ENCODE measurements at regions not wholly inside any gene's neighbourhood (a gene's known extent, or its start where the extent isn't known, plus 50 kb on each side); places are given as distances from the start of the nearest gene placed in this dataset.
"Not testable (repeated sequence)": the region's sequence is repeated elsewhere in the genome, so short reads cannot be mapped to it uniquely, and the experiment has no call there.

DNA sequence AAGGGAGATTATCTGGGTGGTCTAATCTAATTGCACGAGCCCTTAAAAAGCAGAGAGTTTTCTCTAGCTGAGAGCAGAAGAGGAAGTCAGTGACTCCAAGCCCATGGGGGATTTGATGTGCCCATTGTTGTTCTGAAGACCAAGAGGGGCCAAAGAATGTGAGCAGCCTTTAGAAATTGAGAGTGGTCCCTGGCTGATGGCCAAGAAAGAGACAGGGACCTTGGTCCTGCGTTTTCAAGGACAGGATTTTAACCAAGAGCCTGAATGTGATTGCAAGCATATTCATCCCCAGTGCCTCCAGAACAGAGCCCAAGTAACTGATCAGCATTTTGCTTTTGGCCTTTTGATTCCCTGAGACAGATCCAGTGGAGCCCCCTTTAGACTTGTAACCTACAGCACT lies 1353.9 kb downstream of the AACS start:
- Histone ChIP-seq H3K27me3 (ENCODE audit: low read depth) (no peaks in the 10 kb centered on the region), H3K4me1 (no peaks in the 10 kb centered on the region), H3K36me3 (replicated peaks) (no peaks in the 10 kb centered on the region), H3K4me3 (no peak overlapping the region), H3K9me3 (no peaks in the 10 kb centered on the region)
- in situ Hi-C loops (cut with MboI; ENCODE audit: low sequenced_read_pairs) = no loop called here
- no peak for DNase-seq (ENCODE audit: low spot score in 2 of 2)

DNA sequence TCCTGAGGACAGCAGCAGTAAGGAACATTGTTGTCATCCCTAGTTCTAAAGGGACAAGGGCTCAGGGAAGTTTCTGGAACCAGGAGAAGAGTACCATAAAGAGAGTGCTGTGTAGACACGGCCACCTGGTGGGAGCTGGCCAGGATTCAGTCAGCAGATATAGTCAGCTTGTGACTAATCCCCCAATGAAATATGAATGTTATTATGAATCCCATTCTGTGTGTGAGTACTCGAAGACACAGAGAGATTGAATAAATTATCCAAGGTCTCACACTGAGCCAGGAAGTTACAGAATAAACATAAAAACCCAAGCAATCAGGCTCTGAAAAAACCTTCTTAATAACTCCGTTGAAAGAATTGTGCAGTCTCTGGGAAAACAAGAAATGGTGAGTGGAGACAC lies 1359.5 kb downstream of the AACS start:
- in situ Hi-C loops (cut with MboI; ENCODE audit: low sequenced_read_pairs) = no loop called here
- Histone ChIP-seq H3K27me3 (ENCODE audit: low read depth) (no peaks in the 10 kb centered on the region), H3K36me3 (replicated peaks) (no peaks in the 10 kb centered on the region), H3K9me3 (no peaks in the 10 kb centered on the region), H3K4me3 (no peak overlapping the region), H3K4me1 (no peaks in the 10 kb centered on the region)
- no peak for DNase-seq (ENCODE audit: low spot score in 2 of 2)

DNA sequence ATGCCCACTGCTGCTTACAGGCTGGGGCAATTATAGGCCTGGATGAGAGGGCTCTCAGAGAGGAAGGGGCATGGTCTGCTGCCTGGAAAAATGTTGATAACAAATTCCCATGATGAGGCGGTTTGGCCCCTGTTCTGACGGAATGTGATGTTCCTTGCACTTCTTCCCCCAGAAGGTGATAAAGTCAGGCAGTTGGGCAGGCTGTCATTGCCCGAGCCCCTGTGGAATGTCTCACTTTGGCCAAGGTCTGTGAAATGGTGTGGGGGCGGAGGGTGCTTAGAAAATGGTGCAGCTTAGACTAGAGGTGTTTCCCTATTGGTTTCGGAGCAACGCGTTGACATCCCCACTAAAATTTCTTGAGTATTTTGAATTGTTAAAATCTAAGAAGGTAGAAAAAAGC lies 1360.0 kb downstream of the AACS start:
- Histone ChIP-seq H3K27me3 (ENCODE audit: low read depth) (no peaks in the 10 kb centered on the region), H3K36me3 (replicated peaks) (no peaks in the 10 kb centered on the region), H3K9me3 (no peaks in the 10 kb centered on the region), H3K4me1 (no peaks in the 10 kb centered on the region), H3K4me3 (no peak overlapping the region)
- in situ Hi-C loops (cut with MboI; ENCODE audit: low sequenced_read_pairs) = no loop called here
- no peak for DNase-seq (ENCODE audit: low spot score in 2 of 2)

DNA sequence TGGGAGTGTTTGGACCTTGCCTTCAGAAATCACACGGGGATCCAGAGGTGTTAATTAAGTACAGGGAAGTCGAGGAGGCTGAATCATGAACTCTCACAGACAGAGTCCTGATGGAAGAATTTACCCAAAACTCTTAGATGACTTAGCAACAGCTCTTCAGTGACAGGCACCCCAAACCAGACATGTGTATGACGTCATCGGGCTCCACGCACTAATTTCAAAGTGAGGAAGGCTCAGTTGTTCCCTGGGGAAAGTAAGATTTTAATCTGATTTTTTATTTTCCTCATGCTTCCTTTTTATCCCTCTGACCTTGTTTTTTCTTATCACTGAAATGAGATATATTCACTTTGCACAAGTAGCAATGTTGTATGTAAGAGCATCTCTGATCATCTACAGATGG lies 1363.5 kb downstream of the AACS start:
- no peak for DNase-seq (ENCODE audit: low spot score in 2 of 2)
- no peaks in the 10 kb centered on the region; the same call in 1 of the 2 replicates for H3K9me3 ChIP-seq
- H3K27me3 ChIP-seq (ENCODE audit: low read depth) = no peaks in the 10 kb centered on the region
- H3K4me3 ChIP-seq = no peak overlapping the region
- H3K36me3 ChIP-seq (replicated peaks) = no peaks in the 10 kb centered on the region
- H3K4me1 ChIP-seq = no peaks in the 10 kb centered on the region
- in situ Hi-C loops (cut with MboI; ENCODE audit: low sequenced_read_pairs) = no loop called here

DNA sequence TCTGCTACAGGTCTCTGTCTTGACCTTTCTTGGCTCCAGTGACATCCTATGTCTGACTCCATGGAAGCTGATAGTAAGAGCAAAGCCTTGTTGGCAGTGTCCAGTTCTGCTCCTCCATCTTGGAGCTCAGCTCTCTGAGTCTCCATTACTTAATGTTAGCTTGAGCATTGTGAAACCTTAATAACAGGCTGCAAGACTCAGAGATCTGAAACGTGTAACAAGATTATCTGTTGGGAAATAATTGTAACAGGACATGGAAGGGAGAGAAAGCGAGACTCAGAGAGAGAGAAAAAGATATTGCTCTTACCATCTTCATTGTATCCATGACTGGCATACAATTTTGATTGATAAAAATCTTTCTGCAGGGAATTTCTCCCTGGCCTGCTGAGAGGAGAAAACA lies 1365.7 kb downstream of the AACS start:
- no peak overlapping the region for H3K4me3 ChIP-seq
- H3K36me3 ChIP-seq (replicated peaks) = no peaks in the 10 kb centered on the region
- H3K27me3 ChIP-seq (ENCODE audit: low read depth) = no peaks in the 10 kb centered on the region
- in situ Hi-C loops (cut with MboI; ENCODE audit: low sequenced_read_pairs) = no loop called here
- no peaks in the 10 kb centered on the region for H3K4me1 ChIP-seq
- no peaks in the 10 kb centered on the region; the same call in 1 of the 2 replicates for H3K9me3 ChIP-seq
- no peak for DNase-seq (ENCODE audit: low spot score in 2 of 2)

DNA sequence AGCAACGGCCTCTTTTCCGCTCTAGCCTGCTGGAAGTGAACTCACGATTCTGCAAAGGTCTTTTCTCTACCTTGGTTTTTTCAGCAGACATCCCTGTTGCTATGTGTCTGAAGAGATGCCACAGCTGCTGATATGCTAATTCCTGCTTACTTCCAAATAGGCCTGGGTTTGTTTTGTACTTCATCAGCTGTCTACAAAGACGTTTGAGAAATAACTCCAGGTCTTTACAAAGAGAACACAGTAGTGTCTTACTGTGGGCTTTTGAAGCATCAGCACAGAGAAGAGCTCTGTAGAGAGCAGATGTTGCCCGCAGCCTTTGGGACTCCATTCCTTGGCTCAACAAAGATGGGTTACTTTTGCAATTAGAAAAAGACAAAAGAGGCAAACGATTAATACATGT lies 1366.5 kb downstream of the AACS start:
- no peak for DNase-seq (ENCODE audit: low spot score in 2 of 2)
- Histone ChIP-seq H3K4me3 (no peak overlapping the region), H3K27me3 (ENCODE audit: low read depth) (no peaks in the 10 kb centered on the region), H3K4me1 (no peaks in the 10 kb centered on the region), H3K36me3 (replicated peaks) (no peaks in the 10 kb centered on the region), H3K9me3 (no peaks in the 10 kb centered on the region; the same call in 1 of the 2 replicates)
- in situ Hi-C loops (cut with MboI; ENCODE audit: low sequenced_read_pairs) = no loop called here

DNA sequence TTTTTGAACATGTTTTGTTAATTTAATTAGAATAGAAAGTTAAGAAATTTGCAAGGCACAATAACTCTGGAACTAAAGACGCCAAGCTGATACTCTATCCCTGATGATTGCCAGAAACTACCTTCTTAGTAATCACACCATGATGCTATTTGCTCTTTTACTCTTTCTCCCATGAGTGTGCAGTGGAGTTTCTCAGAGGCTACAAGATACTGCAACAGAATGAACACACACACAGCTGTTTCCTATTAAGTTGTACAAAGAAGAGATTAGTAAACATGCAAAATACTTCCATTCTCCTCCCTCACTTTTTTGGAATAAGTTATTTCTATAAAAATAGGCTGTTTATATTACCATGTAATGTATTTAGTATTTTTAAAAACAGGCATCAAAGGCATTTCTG lies 1367.5 kb downstream of the AACS start:
- H3K36me3 ChIP-seq (replicated peaks) = no peaks in the 10 kb centered on the region
- no peaks in the 10 kb centered on the region; the same call in 1 of the 2 replicates for H3K9me3 ChIP-seq
- H3K4me3 ChIP-seq = no peak overlapping the region
- H3K27me3 ChIP-seq (ENCODE audit: low read depth) = no peaks in the 10 kb centered on the region
- no peak for DNase-seq (ENCODE audit: low spot score in 2 of 2)
- no peaks in the 10 kb centered on the region for H3K4me1 ChIP-seq
- in situ Hi-C loops (cut with MboI; ENCODE audit: low sequenced_read_pairs) = no loop called here

DNA sequence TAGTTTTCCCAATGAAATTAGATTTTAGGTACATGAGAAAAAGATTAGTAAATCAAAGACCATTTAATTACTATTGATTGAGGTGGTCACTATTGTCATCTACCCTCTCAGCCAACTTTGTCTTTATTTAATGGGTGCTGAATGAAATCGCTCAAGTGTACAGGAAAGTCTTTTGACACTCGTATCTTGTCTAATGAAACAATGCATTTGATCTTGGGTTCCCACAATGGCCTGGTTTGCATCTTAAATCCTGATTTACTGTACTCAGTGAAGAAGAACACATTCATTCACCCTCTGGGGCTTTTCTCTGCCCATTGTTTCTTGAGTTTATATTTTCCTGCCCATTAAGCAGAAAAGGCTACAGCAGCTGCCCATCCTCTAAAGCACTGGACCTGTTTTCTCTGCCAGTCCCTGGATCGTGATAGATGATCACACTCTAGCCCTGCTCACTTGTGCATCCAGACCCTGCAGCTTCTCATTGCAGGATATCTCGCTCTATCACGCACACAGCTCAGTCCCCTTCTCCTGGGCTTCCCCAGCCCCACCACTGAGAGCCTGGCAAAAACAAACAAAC lies 1369.3 kb downstream of the AACS start:
- H3K4me1 ChIP-seq = no peaks in the 10 kb centered on the region

DNA sequence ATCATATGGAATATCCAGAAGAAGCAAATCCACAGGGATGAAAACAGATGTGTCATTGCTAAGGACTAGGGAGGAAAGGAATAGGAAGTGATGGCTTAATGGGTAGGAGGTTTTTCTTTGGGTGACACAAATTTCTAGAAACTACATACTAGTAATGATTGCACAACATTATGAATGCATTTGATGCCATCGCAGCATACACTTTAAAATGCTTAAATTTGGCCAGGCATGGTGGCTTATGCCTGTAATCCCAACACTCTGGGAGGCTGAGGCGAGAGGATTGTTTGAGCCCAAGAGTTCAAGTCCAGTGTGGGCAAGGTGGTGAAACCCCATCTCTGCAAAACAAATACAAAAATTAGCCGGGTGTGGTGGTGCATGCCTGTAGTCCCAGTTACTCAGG lies 1370.8 kb downstream of the AACS start:
- Histone ChIP-seq H3K9me3 (no peaks in the 10 kb centered on the region; the same call in 1 of the 2 replicates), H3K4me3 (no peak overlapping the region), H3K4me1 (no peaks in the 10 kb centered on the region), H3K36me3 (replicated peaks) (no peaks in the 10 kb centered on the region), H3K27me3 (ENCODE audit: low read depth) (no peaks in the 10 kb centered on the region)
- DNase-seq (ENCODE audit: low spot score in 2 of 2) = no peak
- in situ Hi-C loops (cut with MboI; ENCODE audit: low sequenced_read_pairs) = no loop called here

More for the DNA sequence above, 1369.3 kb downstream of the AACS start:
- Histone ChIP-seq H3K36me3 (replicated peaks) (no peaks in the 10 kb centered on the region), H3K27me3 (ENCODE audit: low read depth) (no peaks in the 10 kb centered on the region), H3K9me3 (no peaks in the 10 kb centered on the region; the same call in 1 of the 2 replicates), H3K4me3 (no peak overlapping the region)
- DNase-seq (ENCODE audit: low spot score in 2 of 2) = no peak
- in situ Hi-C loops (cut with MboI; ENCODE audit: low sequenced_read_pairs) = no loop called here

DNA sequence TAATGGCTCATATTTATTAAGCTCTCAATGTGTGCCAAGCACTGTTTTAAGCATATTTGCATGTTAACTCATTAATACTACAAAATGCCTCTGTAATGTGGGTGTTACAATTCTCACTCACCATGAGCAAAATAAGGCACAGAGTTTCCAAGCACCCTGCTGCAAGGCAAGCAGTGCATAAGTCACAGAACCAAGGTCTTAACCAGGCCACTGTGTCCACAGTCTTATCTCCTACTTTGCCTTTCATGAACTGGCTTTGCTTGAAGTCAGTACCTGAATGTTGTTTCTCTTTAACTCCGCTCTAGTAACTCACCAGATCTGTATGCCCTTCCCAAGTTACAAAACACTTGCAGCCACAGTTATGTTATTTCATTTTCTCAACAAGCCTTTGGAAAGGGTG lies 1372.7 kb downstream of the AACS start:
- DNase-seq (ENCODE audit: low spot score in 2 of 2) = no peak
- H3K4me3 ChIP-seq = no peak overlapping the region
- no peaks in the 10 kb centered on the region for H3K36me3 ChIP-seq (replicated peaks)
- H3K9me3 ChIP-seq = no peaks in the 10 kb centered on the region
- in situ Hi-C loops (cut with MboI; ENCODE audit: low sequenced_read_pairs) = no loop called here
- no peaks in the 10 kb centered on the region for H3K4me1 ChIP-seq
- H3K27me3 ChIP-seq (ENCODE audit: low read depth) = no peaks in the 10 kb centered on the region

DNA sequence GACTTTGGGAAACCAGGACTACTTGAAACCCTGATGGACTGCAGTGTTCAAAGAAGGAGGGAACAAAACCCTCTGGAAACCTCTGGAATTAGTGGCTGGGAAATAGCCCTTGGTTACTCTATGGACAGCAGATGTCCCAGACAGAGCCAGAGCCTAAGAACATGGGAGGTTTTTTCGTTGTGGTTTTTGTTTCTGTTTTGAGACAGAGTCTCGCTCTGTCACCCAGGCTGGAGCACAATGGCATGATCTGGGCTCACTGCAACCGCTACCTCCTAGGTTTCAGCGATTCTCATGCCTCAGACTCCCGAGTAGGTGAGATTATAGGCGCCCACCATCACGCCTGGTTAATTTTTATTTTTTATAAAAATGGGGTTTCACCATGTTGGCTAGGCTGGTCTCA lies 1378.7 kb downstream of the AACS start:
- Histone ChIP-seq H3K4me3 (no peak overlapping the region), H3K27me3 (ENCODE audit: low read depth) (no peaks in the 10 kb centered on the region), H3K9me3 (no peaks in the 10 kb centered on the region), H3K4me1 (no peaks in the 10 kb centered on the region), H3K36me3 (replicated peaks) (no peaks in the 10 kb centered on the region)
- in situ Hi-C loops (cut with MboI; ENCODE audit: low sequenced_read_pairs) = no loop called here
- no peak for DNase-seq (ENCODE audit: low spot score in 2 of 2)

DNA sequence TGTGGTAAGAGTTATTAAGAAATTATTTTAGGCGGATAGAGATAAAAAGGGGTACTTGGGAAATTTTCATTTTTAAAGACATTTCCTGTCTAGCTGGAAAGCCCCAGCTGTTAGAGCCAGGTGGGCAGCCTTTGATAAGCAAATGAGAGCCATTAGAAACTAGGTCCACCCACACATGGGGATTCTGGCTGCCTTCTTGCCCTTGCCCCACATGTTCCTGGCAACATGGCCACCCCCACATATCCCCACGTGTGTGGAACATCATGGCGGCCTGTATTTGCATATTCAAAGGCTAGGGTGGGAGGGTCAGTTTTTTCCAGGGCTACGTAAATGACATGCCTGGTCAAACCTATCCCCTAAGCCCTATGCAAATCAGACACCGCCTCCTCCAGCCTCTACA lies 1382.1 kb downstream of the AACS start:
- in situ Hi-C loops (cut with MboI; ENCODE audit: low sequenced_read_pairs) = no loop called here
- Histone ChIP-seq H3K9me3 (no peaks in the 10 kb centered on the region), H3K27me3 (ENCODE audit: low read depth) (no peaks in the 10 kb centered on the region)

DNA sequence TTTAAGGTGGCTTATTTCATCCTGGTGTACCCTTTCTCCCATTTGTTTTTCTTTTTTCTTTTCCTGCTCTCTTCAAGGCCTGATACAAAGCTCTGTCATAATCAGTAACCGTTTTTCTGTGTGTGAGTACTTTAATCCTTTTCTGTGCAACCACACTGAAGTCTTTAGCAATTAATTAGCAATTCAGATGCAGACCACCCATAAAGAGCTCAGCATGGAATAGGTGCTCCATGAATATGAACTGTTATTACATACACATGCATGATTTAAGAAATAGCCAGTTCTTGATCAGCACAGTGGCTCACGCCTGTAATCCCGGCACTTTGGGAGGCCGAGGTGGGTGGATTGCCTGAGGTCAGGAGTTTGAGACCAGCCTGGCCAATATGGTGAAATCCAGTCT lies 1386.6 kb downstream of the AACS start:
- Histone ChIP-seq H3K36me3 (replicated peaks) (no peaks in the 10 kb centered on the region), H3K9me3 (no peaks in the 10 kb centered on the region), H3K27me3 (ENCODE audit: low read depth) (no peaks in the 10 kb centered on the region)

More for the DNA sequence above, 1382.1 kb downstream of the AACS start:
- Histone ChIP-seq H3K4me1 (no peaks in the 10 kb centered on the region), H3K36me3 (replicated peaks) (no peaks in the 10 kb centered on the region), H3K4me3 (no peak overlapping the region)
- no peak for DNase-seq (ENCODE audit: low spot score in 2 of 2)

DNA sequence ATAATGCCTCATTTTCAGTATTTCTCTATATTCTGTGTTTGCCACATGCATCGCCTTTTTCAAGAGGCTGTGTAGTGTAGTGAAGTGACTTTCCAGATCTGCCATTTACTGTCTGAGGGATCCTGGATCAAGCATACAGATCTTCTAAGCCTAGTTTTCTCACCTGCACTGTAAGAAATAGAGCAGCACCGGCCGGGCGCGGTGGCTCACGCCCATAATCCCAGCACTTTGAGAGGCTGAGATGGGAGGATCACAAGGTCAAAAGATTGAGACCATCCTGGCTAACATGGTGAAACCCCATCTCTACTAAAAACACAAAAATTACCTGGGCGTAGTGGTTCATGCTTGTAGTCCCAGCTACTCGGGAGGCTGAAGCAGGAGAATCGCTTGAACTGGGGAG lies 1387.5 kb downstream of the AACS start:
- H3K36me3 ChIP-seq (replicated peaks); in situ Hi-C loops (cut with MboI; ENCODE audit: low sequenced_read_pairs); H3K27me3 ChIP-seq (ENCODE audit: low read depth); H3K4me3 ChIP-seq; DNase-seq (ENCODE audit: low spot score in 2 of 2); H3K4me1 ChIP-seq; H3K9me3 ChIP-seq: not testable (repeated sequence)

More for the DNA sequence above, 1386.6 kb downstream of the AACS start:
- no peaks in the 10 kb centered on the region for H3K4me1 ChIP-seq
- DNase-seq (ENCODE audit: low spot score in 2 of 2) = no peak
- H3K4me3 ChIP-seq = no peak overlapping the region
- in situ Hi-C loops (cut with MboI; ENCODE audit: low sequenced_read_pairs) = no loop called here

DNA sequence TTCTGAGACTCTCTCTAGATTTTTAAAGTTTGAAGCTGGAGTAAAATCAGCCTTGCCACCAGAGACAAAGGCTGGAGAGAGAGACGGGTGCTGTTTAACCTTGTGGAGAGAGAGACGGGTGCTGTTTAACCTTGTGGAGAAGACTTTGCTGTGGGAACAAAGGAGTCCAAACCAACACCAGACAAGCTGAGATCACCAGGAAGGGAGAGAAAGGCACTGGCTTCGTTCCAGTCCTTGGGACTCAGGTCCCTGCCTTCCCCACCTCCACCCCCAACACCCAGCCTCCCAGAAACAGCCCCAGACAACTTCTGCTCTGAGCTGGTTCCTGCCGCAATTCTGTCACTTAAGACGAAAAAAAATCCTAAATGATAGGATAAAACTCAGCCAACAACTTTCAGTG lies 1389.3 kb downstream of the AACS start:
- no peaks in the 10 kb centered on the region for H3K27me3 ChIP-seq (ENCODE audit: low read depth)
- no peaks in the 10 kb centered on the region for H3K9me3 ChIP-seq
- H3K4me3 ChIP-seq = no peak overlapping the region
- DNase-seq (ENCODE audit: low spot score in 2 of 2) = no peak
- H3K36me3 ChIP-seq (replicated peaks) = no peaks in the 10 kb centered on the region
- in situ Hi-C loops (cut with MboI; ENCODE audit: low sequenced_read_pairs) = no loop called here
- H3K4me1 ChIP-seq = no peaks in the 10 kb centered on the region

Data from HAP-1 (cell line).